ENCODE measurements at regions not wholly inside any gene's neighbourhood (a gene's known extent, or its start where the extent isn't known, plus 50 kb on each side); places are given as distances from the start of the nearest gene placed in this dataset.
A peak's percentile ranks its signal among the peaks of the same experiment; 100 is the strongest.
"Not testable (repeated sequence)": the region's sequence is repeated elsewhere in the genome, so short reads cannot be mapped to it uniquely, and the experiment has no call there.

DNA sequence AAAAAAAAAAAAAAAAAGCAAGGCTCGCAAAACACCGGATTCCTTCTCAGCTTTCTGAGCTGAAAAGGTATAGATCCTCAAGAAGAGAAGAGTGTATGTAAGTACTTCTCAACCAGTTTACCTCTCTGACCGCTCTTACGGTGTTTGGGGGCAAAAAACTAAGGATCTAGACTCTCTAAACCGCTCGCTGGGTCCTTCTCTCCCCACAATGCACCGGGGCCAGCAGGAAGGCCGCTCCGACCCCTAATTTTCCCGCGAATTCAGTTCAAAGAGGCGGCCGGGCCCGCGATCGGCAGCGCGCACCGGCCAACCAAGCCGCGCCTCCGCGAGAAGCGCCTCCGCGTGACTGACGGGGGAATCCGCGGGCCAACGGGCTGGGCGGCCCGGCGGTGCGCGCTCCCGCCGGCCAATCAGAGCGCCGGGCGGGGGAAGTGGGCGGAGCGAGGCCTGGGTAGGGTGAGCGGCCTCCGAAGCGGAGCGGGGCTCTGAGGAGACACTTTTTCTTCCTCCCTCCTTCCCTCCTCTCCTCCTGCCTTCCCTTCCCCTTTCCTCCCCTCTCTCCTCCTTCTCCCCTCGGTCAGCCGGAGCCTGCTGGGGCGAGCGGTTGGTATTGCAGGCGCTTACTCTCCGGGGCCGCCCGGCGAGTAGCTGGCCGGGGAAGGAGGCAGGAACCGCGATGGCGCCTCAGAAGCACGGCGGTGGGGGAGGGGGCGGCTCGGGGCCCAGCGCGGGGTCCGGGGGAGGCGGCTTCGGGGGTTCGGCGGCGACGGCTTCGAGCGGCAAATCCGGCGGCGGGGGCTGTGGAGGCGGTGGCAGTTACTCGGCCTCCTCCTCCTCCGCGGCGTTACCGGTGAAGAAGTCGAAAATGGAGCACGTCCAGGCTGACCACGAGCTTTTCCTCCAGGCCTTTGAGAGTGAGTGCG is 93.0 kb downstream of the CRLF3 start:
- DNase-seq = peak; percentile 56 to 82

DNA sequence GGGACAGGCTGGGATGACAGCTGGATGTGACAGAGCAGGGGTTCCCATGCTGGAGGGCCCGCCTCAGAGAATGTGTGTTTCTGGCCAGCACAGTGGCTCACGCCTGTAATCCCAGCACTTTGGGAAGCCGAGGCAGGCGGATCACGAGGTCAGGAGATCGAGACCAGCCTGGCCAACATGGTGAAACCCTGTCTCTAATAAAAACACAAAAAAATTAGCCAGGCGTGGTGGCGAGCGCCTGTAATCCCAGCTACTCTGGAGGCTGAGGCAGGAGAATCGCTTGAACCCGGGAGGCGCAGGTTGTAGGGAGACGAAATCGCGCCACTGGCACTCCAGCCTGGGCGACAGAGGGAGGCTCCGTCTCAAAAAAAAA is 93.7 kb downstream of the CRLF3 start:
- DNase-seq = not testable (repeated sequence)

- DNase-seq = not testable (repeated sequence)
These were observed 94.2 kb downstream of the CRLF3 start for GRCh38 chr17:30730171-30730836.

DNA sequence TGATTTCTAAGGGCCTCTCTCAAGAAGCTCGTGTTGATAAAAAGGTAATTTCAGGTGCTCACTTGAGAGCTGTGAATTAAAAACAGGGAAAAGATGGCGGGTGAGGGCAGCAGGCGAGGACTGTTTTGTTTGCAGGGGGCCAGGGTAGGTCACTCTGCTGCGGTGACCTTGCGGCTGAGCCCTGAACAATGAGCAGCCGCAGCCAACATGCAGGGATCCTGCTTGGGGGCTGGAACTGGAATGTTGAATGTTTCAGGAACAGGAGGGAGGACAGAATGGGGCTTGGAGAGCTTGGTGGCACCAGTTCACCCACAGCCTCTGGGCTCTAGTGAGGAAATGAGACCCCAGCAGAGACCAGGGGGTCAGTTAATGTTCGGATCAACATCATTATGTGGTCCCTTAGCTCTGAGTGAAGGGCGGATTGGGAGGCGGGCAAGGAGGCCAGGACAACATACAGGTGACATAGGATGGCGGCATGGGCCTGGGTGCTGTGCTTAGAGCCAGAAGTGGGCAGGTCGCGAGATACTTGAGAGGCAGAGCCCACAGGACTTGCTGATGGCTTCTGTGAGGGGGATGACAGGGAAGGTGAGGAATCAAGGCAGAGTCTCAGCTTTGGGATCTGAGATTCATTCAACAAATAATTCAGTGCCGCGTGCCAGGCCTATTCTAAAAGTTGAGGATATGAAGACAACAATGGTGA is 94.9 kb downstream of the CRLF3 start:
- not testable (repeated sequence) for DNase-seq

DNA sequence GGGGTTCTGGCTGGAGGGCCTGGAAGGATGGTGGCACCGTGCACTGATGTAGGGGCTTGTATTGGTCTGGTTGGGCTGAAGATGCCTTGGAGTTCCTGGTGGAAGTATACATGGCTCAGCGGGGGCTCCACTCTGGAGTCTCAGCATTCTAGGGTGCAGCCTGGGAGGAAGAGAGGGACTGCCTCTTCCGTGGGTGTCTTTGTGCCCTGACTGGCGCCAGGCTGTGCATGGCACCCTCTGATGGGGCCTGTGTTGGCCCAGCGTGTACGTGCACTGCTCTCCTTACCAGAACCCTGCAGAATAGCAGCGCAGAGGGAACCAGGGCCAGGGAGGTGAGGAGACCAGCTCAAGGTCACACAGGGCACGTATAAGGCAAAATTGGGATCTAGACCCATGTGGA is 97.0 kb downstream of the CRLF3 start:
- DNase-seq = not testable (repeated sequence)

DNA sequence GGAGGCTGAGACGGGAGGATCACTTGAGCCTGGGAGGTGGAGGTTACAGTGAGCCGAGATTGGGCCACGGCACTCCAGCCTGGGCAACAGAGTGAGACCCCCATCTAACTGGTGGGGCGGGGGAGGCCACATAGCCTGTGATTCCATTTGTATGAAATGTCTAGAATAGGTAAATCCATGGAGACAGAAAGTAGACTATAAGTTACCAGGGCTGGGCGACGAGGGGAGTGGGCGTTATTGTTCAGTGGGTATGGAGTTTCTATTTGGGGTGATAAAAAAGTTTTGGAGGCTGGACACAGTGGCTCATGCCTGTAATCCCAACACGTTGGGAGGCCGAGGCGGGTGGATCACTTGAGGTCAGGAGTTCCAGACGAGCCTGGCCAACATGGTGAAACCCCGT is 97.8 kb downstream of the CRLF3 start:
- DNase-seq = not testable (repeated sequence)

DNA sequence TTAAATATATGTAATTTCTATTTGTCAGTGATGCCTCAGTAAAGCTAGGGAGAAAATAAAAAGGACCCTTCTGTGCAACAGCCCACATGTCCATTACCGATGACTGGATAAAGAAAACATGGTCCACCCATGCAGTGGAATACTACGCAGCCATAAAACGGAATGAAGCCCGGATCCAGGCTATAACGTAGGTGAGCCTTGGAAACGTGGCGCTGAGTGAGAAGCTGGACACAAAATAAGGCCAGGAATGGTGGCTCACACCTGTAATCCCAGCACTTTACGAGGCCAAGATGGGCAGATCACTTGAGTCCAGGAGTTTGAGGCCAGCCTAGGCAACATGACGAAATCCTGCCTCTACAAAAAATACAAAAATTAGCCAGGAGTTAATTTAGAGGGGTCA is 98.2 kb downstream of the CRLF3 start:
- DNase-seq = not testable (repeated sequence)

DNA sequence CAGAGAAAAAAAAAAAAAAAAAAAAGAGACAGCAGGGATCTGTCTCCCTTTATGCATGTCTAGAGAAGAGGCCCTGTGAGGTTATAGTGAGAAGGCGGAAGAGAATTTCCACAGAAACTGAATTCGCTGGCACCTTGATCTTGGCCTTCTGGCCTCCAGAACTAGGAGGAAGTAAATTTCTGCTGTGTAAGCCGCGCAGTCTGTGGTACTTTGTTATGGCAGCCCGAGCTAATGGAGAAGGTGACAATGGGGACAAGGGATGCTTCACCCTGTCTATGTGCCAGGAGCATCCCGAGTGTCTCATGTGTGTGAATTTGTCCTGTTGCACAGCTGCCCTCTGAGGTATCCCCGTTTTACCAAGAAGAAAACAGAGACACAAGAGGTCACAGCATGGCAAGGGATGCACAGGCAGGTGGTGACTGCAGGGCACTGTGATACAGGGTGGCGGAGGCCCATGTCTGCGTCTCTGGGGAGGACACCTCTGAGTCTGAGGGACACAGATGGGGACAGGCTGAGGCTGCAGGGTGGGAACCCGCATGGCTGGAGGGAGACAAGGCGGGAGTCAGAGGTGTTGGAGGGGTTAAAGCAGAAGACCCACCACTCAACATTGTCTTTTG is 100.3 kb downstream of the CRLF3 start:
- DNase-seq = not testable (repeated sequence)

- DNase-seq = not testable (repeated sequence)
These were observed 102.2 kb downstream of the CRLF3 start for GRCh38 chr17:30722114-30722780.

DNA sequence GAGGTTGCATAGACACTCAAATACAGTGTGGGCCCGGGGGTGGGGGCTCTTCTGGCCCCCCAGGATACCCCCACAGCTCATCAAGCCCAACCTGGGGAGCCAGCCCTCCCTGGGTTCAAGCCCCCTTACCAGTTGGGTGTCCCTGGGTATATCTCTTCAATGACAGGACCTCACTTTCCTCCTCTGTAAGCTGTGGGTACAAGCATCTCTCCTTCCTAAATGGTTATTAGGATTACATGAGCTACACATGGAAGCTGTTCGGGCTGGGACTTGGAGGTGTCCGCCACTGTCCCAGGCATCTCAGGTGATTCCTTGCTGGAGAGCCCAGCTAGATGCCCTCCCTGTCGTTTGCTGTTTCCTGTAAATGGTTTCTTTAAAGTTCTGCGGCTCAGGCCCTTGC is 103.5 kb downstream of the CRLF3 start:
- DNase-seq = not testable (repeated sequence)

DNA sequence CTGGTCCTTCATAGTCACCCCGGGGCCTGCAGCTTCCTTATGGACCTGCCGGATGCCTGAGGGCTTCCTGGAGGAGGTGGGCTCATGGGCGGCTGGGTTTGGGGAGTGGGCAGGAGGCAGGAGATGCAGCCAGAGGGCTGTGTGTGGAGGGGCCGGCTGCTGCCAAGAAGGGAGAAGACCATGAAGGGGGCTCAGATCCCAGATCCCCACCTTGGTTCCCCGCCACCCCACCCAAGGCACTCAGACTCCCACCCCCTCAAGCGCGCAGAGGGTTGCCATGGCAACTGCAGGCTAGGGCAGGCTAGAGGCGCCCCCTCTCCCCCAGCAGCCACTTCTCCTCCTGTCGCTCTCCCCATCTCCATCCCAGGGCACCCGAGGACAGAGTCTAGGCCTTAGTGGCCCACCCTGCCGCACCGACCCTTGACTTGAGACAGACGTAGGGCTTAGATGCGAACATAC is 104.5 kb downstream of the CRLF3 start:
- no peak for DNase-seq

- DNase-seq = peak in 1 of 2 donors; percentile 19
These were observed 105.1 kb downstream of the CRLF3 start for GRCh38 chr17:30719131-30719973.

DNA sequence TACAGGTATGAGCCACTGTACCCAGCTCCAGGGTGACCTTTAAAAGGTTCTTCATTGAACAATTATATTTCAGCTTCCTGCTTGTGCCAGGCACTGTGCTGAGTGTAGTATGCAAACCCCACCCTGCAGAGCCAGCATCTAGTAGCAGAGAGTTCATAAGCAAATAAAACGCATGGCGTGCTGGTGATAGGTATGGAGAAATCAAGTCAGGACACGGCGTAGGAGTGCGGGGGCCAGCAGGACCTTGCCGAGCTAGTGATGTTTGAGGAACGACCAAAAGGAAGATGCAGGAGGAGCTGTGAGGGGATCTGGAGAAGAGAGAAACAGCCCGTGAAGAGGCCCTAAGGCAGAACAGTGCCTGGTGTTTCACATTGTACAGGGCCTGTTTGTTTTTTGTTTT is 105.8 kb downstream of the CRLF3 start:
- DNase-seq = not testable (repeated sequence)

DNA sequence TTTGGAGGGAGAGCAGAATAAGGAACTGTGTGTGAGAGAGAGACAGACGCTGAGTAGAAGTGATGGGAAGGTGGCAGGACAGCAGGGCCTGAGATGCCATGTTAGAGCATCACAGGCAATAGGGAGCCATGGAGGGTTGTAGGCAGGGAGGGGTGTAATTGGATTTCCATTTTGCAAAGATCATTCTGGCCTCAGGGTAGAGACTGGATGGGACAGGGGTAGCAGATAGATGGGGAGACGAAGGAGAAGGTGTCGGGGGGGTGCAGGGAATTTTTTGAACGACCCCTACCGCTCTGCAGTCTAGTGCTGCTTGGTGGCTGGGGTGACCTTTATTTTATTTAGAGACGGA is 106.4 kb downstream of the CRLF3 start:
- DNase-seq = not testable (repeated sequence)

DNA sequence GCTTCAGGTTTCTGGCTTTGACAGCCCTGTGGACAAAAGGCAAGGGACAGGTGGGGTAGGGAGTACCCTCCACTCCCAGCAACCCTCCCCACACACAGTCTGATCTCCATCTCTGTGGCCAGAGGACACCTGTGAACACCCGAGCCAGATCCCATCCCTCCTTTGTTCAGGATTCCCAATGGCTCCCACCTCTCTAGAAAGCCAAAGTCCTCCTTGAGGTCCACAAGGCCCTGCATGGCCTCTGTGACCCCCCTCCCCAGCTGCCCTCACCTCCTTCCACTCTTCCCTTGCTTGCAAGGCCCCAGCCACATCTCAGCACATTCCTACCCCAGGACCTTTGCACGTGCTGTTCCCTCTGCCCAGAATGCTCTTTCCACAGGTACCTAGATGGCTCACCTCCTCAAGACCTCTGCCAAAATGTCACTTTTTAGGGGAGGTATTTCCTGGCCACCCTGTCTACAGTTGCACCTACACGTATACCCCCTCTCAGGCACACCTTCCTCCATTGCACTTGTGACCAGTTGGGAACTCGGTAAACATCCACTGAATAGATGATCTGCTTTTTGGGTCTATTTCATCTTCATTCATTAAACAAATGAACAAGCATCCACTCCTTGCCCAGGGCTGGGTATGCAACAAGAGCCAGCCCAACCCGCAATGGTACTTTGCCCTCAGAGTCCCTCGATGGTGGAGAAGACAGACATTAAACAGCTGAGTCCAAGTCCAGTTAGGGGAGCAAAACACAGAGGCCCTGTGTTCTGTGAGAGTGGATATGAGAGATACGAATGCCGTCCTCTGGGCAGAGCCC is 107.0 kb downstream of the CRLF3 start:
- DNase-seq = no peak

- no peak for DNase-seq
These were observed 107.8 kb downstream of the CRLF3 start for GRCh38 chr17:30716461-30717290.

- not testable (repeated sequence) for DNase-seq
These were observed 109.5 kb downstream of the CRLF3 start for GRCh38 chr17:30714825-30715622.

GRCh38 chr17:30713805-30714204 is 110.7 kb downstream of the CRLF3 start:
- not testable (repeated sequence) for DNase-seq

GRCh38 chr17:30712859-30713258 is 111.6 kb downstream of the CRLF3 start:
- DNase-seq = not testable (repeated sequence)
